Hematopoietic multipotent progenitor cell treated with erythropoietin and hydrocortisone succinate and interleukin-3 and kit ligand, for 6 days (in vitro differentiated cells): ENCODE measurements at regions not wholly inside any gene's neighbourhood (a gene's known extent, or its start where the extent isn't known, plus 50 kb on each side); places are given as distances from the start of the nearest gene placed in this dataset.

ENCODE experiments used
- DNase-seq: peaks from one replicate; pipeline ENCODE4 v3.0.0-alpha.2; 2015

DNA sequence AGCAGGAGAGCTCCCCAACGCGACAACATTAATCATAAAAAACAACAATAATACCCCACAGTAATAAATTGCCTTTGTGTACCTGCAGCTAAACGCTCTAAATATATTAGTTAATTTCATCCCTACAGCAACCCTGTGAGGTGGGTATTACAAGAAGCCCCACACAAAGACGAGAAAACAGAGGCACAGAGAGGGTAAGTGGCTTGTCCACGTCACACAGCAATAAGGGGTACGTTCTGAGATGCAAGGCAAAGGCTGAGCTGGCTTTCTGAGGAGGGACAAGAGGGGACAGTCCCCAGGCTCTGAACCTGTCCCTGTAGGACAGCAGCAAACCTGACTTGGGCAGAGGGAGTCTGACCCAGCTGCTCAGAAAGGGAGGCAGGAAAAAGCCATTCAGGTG, 78.2 kb downstream of the NCOR2 start:
- DNase-seq, result no peak

DNA sequence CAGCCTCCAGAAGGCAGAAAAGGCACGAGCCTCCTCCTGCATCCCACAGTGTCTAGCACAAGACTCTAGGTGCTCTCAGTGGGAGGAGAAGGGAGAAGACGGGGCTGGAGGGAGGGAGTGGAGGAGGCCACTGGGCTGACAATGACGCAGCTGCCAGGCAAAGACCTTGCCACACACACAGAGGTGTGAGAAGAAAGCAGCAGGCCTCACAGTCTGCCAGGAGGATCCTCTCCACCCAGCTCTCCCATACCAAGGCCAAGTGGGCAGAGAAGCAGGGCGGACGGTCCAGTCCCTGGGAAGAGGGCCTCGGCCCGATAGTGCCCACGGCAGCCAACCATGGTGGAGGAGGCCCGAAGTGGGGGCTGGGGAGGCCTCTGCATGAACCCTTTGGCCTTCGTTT, 78.9 kb downstream of the NCOR2 start:
- no peak for DNase-seq

DNA sequence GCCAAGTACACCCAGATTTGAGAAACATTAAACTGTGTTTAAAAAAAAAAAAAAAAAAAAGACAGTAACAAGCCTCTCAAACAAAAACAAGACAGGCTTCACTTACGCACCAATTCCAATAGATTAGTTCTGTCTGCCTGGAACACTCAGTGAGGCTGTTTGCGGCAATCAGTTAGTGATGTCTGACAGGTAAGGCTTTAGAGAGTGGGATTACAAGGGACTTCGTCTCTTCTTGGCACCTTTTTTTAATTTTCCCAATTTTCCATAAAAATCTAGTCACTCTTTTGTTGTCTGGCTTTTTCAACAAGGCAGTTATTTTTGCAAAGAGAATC, 79.6 kb downstream of the NCOR2 start:
- DNase-seq, result no peak

DNA sequence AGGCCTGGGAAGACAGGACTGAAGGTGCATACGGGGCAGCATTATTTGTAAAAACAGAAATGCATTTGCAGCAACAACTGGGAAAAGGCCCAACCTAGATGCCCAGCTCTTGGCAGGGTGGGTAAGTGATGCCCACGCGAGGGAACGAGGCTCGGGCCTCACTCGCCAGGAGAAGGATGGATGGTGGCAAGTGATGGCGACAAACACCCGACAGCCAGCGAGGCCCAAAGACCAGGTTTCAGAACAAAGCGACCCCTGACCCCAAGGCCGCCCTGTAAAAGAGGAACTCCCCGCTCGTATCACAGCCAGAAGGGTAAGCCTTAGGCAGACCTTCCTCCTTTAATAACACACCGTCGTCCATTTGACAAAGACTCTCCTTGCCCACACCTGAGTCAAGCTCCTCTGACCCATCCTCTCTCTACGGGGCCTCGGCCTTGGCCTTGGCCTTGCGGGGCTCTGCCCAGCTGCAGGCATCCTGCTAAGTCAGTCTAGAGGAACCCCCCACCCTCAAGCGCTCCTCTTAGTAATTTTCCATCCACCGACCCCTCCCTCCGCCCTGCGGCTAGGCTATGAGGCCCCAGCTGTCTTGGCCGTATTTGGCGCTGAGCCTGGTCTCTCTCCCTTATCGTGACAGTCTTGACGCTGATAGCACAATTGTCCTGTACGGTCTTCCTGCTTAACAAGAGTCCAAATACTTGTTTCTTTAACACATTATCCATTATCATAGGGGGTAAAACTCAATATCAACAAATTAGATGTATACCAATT, 80.2 kb downstream of the NCOR2 start:
- peak; percentile 84 for DNase-seq

DNA sequence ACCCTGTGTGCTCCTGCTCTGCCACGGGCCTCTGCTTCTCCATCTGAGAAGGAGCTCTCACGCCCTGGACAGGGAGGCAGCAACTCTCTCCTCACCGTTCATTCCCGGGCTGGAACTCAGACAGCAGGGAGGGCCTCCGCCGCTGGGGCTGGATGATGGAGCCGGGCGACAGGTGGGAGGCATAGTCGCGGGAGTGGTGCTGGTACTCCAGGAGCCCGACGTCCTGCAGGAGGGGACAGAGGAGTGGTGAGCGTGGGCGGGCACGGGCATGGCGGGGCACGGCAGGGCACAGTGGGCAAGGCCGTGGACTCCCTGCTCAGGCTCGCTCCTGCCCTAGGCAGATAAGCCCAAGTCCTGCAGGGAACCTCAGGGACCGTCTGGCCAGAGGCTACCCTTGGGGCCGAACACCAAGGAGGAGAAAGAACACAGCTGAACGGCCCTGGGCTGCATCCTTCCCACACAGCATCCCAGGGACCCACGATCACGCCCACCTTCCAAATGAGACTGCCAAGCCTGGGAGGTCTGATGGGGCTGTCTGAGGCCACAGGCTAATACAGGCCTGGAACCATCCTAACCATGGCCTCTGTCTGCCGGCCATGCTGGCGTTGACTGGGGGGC, 81.0 kb downstream of the NCOR2 start:
- DNase-seq, result no peak

DNA sequence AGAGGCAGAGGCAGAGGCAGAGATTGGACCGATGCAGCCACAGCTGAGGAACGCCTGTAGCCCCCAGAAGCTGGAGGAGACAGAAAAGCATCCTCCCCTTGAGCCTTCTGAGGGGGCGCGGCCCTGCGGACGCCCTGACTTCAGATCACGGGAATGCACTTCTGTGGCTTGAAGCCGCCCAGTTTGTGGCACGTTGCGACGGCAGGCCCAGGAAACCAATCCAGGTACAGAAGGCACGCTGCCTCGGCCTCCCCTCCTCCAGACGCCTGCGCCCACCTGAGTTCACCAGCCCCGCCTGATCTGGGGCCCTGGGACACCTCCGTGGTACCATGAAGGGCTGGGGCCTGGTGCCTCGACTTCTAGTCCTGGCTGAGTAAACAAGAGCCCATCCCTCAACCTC, 82.0 kb downstream of the NCOR2 start:
- DNase-seq, result no peak

DNA sequence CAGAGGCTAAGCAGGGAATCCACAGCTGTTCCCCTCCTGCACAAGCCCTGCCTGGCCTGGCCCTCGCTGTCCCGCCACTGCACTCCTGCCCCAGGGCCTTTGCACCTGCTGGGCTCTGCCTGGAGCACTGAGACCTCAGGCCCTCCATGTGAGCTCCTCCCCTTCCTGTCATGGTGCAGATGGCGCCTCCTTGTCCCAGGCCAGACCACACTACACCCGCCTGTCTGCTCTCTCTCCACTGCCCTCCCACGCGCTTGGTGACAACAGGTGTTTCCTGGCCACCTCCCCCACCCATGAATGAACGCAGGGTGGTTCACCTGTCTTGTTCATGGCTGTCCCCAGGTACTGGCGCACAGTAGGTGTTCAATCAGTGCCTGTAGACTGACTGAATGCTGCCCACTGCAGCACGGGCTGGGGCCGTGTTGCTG, 82.9 kb downstream of the NCOR2 start:
- DNase-seq, result peak; percentile 40

DNA sequence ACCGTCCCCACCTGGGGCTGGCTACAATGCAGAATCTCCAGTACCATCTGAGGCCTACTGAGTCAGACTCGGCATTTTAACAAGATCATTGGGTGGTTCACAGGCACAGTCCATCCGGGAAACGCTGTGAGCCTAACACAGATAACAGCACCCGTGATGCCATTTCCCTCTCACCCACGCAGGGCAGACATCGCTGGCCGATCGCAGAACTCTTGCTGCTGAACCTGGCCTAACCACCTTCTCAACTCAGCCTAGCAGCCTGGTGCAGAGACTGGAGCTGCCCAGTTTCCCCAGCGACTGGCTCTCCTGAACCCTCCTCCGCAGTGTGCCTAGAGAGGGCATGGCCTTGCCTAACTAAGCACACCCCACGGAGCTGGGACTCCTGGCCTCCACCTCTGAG, 83.3 kb downstream of the NCOR2 start:
- peak; percentile 54 for DNase-seq

DNA sequence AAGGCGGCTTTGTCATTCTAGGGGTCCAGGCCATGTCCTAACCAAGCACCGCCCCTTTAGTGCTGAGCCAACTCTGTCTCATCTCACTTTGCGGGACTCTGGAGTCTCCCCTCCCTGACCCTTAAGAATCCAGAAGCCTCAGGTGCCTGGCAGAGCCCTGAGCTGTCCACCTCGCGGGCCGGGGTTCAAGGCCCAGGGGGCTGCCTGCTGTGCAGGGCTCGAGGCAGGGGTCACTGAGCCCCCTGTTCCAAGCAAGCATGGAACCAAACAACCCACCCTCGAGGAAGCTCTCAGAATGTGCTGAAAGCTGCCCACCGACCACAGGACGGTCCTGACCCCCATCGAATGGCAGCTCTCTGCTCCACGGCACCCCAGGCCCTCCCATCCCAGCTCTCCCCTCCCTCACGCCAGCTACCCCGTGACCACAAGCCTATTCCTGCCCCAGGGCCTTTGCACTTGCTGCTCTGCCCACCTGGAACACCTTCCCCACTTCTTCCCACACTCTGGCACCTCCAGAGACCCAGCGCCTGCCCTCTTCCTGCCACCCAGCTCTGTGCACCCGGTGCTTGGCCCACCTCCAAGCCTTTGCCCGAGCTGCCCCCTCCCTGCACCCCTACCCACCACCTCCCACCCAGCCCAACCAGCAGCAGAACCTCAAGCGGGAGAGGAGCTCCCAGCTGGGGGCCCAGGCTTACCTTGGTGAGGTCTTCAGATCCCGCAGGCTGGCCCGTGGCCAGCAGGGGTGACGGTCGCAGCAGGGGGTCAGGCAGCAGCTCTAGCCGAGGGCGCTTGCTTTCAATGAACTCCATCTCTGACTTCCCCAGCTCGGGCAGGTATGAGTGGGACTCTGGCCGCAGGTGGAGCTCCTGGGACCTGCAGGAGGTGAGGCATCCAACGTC, 84.3 kb downstream of the NCOR2 start:
- no peak for DNase-seq

DNA sequence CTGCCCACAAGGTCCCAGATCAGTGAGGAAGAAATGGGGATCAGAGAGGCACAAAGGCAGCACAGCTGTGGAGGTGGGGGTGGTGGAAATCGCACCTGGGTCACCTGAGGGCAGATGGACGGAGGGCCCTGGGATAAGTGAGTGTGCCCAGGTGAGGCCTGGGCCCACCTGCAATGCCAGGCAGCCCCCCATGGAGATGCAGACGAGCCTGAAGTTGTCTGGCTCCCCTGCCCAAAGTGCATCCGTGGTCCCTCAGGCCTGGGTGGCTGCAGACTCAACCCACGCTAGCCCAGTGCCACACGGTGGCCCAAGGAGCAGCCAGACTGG, 84.9 kb downstream of the NCOR2 start:
- no peak for DNase-seq

DNA sequence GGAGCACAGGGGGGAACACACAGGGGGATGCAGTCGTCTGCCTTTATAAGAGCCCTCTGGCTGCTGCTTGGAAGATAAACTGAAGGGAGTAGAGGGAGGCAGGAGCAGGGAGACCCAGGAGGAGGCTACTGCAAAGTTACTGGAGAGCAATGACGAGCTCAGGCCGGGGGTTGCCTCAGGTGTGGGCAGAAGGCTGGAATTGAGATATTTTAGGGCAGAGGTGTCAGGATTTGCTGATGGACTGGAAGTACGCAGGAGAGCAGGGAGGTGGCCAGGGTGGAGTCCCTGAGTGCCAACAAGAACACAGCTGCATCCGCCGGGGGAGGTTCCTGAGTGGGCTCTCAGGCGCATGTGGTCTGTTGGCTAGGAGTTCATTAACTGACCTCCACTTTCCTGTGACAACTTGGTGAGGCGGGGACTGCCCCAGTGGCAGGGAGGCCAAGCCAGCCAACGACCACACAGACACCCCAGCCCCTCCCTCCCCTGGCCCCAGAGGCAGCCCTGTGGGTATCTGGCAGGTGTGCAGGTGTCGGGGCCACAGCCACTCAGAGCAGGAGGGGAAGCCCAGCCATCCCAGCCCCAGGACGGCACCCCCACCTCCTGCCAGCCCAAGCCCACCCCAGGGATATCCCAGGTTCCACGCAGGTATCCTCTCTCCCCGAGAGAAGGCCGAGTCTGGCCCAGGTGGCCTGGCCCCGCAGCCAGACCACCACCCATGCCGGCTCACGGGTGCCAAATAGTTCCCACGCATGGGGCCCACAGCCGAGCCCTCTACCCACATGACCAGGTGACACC, 85.4 kb downstream of the NCOR2 start:
- DNase-seq, result no peak

DNA sequence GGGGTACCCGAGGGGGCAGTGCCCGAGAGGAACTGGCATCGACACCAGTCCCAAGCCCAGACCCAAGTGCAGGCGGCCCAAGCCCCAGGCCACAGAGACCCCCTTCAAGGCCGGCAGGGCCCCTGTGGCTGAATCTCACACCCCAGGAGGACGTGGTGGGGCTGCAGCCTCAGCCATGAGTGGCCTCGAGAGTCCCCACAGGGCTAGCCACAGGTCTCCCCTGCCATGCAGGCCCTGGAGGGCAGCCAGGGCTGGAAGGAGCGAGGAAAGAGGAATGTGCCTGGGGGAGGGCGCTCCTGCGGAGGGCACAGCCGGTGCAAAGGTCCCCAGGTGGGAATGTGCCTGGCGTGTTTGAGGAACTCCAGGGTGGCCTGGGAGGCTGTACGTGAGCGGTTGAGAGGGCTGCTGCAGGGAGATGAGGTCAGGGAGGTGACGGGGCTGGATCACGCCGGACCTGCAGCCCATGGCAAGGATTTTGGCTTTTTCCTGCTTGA, 86.1 kb downstream of the NCOR2 start:
- DNase-seq, result no peak

DNA sequence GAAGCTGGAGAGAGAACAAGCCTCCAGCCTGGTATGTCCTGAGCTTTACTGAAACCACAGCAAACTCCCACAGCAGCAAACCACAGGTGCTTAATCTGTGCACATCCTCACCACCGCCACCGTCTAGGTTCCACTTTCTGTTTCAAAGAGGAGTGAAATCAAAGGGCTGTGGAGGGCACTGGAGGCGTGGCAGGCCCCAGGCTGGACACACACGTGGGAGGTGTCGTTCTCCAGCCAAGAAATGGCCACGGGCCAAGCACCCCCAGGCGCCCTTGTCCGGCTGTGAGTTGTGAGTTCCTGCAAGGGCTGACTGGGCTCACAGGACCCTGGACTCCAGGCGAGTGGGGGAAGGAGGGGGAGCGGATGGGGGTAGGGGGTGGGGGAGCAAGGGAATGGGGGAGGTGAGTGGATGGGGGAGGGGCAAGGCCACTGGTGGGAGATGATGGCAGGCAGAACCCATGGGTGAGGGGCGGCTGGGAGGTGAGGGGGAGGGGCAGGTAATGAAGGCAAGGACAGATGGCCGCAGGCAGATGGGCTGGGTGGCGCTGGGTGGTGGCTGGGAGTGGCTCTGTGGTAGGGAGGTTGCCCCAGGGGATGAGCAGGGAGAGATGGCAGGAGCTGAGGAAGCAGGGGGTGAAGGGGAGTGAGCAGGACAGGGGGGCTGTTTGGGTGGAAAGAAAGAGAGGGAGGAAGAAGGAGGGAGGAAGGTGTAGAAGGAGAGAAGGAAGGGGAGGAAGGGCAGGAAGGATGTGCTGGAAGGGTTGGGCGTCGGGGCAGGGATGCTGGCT, 86.7 kb downstream of the NCOR2 start:
- DNase-seq, result peak; percentile 38

DNA sequence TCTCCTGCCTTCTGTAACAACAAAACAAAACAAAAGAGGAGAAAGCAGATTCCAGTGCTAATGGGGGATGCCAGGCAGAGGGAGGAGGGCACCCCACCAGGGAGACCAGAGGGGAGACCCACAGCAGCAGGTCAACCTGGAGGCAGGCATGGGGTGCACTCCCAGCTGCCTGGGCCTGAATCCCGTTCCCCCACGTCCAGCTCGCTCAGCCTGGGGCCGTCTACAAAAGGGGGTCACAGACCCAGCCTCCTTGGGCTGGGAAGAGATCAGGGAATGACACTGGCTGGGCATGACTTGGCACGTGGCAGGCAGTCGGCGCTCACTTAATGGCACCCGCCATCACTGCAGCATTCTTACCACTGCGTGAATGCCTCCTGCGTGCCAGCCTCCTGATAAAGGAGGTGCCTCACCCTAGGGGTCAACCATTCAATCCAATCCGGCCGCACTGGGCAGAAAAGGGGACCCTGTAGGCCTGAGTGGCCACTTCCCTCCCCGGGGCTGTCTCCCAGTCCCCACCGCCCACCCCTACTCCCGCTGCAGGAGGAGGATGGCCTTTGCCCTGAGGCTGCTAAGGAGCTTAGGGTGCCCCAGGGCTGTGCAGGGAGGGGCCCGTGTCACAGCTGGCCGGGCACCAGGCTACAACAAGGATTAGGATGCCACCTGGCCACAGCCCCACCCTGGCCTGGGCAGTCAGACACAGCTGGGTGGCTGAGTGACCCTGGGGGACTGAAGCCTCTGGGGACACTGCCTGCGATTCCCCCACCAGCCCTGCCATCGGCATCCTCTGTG, 87.5 kb downstream of the NCOR2 start:
- DNase-seq, result no peak

DNA sequence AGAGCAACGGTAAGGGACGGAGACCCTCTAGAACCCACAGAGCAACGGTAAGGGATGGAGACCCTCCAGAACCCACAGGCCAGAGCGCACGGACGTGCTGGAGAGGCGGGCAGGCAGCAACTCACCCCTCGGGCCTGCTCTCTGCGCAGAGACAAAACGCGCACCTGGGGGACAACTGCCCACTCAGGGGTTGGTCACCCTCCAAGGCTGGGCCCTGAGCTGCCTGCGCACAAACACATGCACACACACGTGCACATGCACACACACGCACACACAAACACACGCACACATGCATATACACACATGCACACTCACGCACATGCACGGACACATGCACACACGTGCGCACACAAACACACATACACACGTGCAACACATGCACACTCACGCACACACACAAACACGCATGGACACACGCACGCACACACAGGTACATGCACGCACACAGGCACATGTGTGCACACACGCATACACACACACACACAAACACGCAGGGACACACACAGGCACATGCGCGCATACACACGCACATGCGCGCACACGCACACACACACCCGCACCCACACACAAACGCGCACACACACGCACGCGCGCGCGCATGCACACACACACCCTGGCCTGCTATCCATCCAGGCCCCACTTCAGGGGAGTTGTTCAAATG, 88.3 kb downstream of the NCOR2 start:
- DNase-seq, result no peak

DNA sequence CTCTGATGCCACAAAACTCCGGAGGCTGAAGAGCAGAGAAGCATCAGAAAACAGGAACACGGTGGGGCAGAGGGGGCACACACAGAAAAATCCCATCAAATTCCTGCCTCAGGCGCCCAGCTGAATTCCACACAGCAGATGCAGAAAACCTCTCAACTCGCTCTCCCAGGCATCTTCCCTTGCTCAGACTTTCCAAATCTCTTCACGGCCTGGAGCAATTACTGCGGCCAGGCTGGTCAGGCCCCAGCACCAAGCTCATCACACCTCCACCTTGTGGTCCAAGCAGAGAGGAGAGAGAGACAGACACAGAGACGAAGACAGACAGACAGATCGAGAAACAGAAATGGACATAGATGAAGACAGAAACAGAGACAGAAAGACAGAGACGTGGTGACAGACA, 89.0 kb downstream of the NCOR2 start:
- no peak for DNase-seq

DNA sequence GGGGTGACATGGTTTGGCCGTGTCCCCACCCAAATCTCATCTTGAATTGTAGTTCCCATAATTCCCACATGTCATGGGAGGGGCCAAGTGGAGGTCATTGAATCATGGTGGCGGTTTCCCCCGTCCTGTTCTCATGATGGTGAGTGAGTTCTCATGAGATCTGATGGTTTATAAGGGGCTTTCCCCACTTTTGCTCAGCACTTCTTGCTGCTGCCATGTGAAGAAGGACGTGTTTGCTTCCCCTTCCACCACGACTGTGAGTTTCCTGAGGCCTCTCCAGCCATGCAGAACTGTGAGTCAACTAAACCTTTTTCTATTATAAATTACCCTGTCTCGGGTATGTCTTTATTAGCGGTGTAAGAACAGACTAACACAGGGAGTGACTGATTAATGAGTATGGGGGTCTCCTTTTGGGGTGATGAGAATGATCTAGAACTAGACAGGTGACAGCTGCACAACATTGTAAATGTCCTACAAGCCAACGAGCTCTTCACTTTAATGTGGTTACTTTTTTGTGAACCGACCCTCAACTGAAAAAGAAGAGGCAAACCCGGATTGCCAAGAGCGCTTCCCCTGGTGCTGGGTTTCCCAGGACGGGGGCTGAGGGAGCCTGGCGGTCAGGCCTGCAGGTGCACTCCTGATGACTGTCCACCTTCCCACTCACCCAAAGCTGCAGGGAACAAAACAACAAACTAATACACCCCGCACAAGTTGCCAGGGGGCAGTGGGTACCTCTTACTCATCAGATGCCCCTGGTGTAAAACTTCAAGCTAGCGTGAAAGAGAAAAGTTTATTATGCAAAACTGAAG, 90.1 kb downstream of the NCOR2 start:
- DNase-seq, result no peak

DNA sequence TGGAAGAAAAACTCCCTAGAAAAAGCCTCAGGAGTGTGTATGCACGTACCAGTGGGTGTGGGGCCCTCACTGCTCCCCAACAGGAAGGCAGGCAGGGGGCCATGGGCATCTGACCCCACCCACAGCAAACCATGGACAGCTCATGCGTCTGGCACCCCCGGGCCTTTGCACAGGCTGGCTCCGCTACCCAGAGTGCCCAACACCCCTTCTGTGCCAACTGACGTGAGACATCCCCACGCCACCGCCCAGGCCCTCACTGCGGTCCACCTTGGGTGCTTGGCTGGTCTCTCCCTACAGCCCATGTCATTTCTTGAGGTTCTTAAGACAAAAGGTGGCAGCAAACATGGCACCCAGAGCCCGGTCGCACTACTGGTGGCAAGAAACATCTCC, 91.4 kb downstream of the NCOR2 start:
- DNase-seq, result no peak

DNA sequence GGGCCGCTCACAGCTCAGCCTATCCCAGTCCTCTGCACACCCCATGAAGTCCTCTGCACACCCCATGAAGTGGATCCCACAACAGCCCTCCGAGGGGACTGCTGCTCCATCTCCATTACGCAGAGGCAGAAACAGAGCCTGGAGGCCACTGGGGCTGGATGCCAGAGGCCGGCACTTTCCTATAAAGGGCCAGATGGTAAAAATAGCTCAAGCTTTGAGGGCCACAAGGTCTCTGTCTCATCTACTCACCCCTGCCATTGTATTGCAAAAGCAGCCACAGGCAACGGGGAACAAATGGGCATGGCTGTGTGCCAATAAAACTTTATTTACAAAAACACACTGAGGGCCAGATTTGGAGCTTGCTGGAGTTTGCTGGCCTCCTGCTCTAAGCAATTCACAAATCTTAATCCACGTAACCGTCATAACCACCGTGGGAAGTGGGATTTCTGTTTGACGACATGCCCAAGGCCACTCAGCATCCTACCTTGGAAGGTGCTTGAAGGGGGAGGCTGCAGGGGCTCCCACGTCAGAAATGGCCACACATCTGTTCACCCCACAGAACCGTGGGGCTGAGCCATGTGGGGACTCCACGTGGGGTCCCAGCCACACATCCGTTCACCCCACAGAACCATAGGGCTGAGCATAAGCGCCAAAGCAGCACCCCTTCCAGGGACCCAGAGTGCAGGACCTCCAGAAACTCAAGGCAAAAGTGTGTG, 92.0 kb downstream of the NCOR2 start:
- no peak for DNase-seq
